Heart left ventricle (tissue), 16 donors: ENCODE measurements at regions not wholly inside any gene's neighbourhood (a gene's known extent, or its start where the extent isn't known, plus 50 kb on each side); places are given as distances from the start of the nearest gene placed in this dataset.
A peak's percentile ranks its signal among the peaks of the same experiment; 100 is the strongest.

Source experiments
- ATAC-seq, 4 donors: fragments of 200-7000 bp; cut with Tn5 transposase; one replicate each; pipeline ENCODE4 v1.9.1; 2020 to 2022; ENCODE audit warnings: moderate library complexity in 4 of 4, mild to moderate bottlenecking in 3 of 4, moderate number of reproducible peaks in 1 of 4
- DNase-seq, 5 donors: peaks; one replicate each; pipeline ENCODE4 v3.0.0-alpha.2; 2020
- H3K27ac ChIP-seq, 12 donors: fragments of 200-600 bp; sonication (generic) in 4 of 12; one replicate each; pipeline versions ENCODE4 v1.5.0 to v1.8.0; 2016 to 2022; ENCODE audit warnings: mild to moderate bottlenecking in 2 of 12
- H3K27me3 ChIP-seq, 9 donors: fragments of 200-600 bp; sonication (generic) in 2 of 9; one replicate each; pipeline versions ENCODE4 v1.5.1 to v1.8.0; 2016 to 2022; ENCODE audit warnings: mild to moderate bottlenecking in 3 of 9
- H3K36me3 ChIP-seq, 9 donors: fragments of 200-600 bp; sonication (generic) in 2 of 9; one replicate each; pipeline versions ENCODE4 v1.5.0 to v1.8.0; 2018 to 2022; ENCODE audit warnings: mild to moderate bottlenecking in 2 of 9
- H3K4me1 ChIP-seq, 12 donors: fragments of 200-600 bp; sonication (generic) in 4 of 12; one replicate each; pipeline versions ENCODE4 v1.5.0 to v1.8.0; 2016 to 2022; ENCODE audit warnings: mild to moderate bottlenecking in 3 of 12
- H3K4me3 ChIP-seq, 12 donors: fragments of 200-600 bp; sonication (generic) in 4 of 12; one replicate each; pipeline versions ENCODE4 v1.5.0 to v1.8.0; 2017 to 2022; ENCODE audit warnings: mild to moderate bottlenecking in 9 of 12, moderate library complexity in 4 of 12
- H3K9me3 ChIP-seq, 12 donors: fragments of 200-600 bp; sonication (generic) in 4 of 12; one replicate each; pipeline versions ENCODE4 v1.5.0 to v1.8.0; 2016 to 2022; ENCODE audit warnings: mild to moderate bottlenecking in 1 of 12
- POLR2A ChIP-seq, 2 donors: fragments of 450-650 bp; IDR thresholded peaks; one replicate each; pipeline ENCODE4 v1.6.1; 2017; ENCODE audit warnings: antibody characterized with exemption in 2 of 2, mild to moderate bottlenecking in 2 of 2, moderate library complexity in 2 of 2
- WGBS, 4 donors: extraction: QIAGEN DNeasy Blood & Tissue Kit in 2 of 4; methylation state at CpG; one replicate each; pipeline versions ENCODE4 v1.1.5 to v1.1.7; 2013 to 2018; 5-methylcytosine and 5-hydroxymethylcytosine counted together
- intact Hi-C, 10 donors: fragments of 100-400 bp; cut with DNase I; formaldehyde crosslinking; loops; one replicate each; pipeline versions ENCODE4 v1.11.1 to v1.14.2; 2022
- TF ChIP-seq, protein P1 (sequence below), 12 donors: fragments of 200-600 bp; sonication (generic) in 4 of 12; IDR thresholded peaks; one replicate each; pipeline versions ENCODE4 v1.5.0 to v1.8.0; 2018 to 2022; ENCODE audit warnings: antibody characterized with exemption in 12 of 12, mild to moderate bottlenecking in 5 of 12
- donor health status: ischemic (EF 13 %, LVEDD 7.1; RV severe dilation, severe dysfunction).
- donor health status: healthy with polysubstance abuse.
- donor health status: DM: no; HTN: yes; CAD: no.
- donor health status: DM: no; HTN: no; CAD: no.
- donor health status: ischemic (EF 25% LVEDD 6.9; RV normal size, moderate dysfunction).
- donor health status: ischemic (EF 25% LVEDD 5.7; RV mildly dilated, moderate dysfunction).
- donor health status: healthy.
- donor health status: DM: yes; HTN: yes; CAD: no.
- donor health status: ischemic (EF 35%, LVEDD 5.7; RV mildly dilated, moderate dysfunction).
- donor health status: nonischemic (EF 11% LVEDD 7.7; RV severe dilation, severe dysfunction).
- donor health status: DM: yes; HTN: yes; CAD: no.
- donor health status: PGD.
- donor health status: ischemic (EF 29% LVEDD 5.4; RV normal size, mild dysfunction).
- donor health status: nonischemic (EF 23%, LVEDD 6.1; RV moderate dilation, normal function).

DNA sequence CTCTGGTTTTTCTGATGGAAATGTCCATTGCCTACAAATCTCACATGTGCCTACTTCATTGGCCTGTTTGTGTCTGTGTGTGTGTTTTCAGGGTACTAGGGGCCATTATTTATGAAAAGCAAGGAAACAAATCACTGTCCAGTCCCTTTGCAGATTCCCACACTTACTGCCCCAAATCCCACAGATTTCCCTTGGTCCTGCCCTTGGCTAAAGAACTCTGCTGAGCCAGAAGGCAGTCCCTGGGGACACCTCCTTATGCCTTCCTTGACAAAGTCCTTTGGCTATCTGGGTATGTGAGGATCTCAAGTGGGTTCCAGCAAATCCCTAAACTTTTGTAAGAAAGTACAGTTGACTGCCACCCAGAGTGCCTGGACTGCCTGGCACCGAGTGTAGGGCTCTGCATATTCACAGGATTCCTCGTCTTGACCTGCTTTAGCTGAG is 388.1 kb downstream of the BCAT1 start:
- Histone ChIP-seq H3K27me3 (peaks cover 0 to 39% (median 4%) of the 10 kb centered on the region in 9 donors), H3K36me3 (no peaks in the 10 kb centered on the region), H3K27ac (peak overlapping the region in 10 of 12 donors; percentile 25 to 83 (median 78)), H3K9me3 (no peaks in the 10 kb centered on the region), H3K4me3 (peak overlapping the region; percentile 47 to 95 (median 72)), H3K4me1 (peaks cover 0 to 27% (median 9%) of the 10 kb centered on the region in 12 donors)
- DNase-seq (peak in 1 of 5 donors; percentile 28), ATAC-seq (peak in 1 of 4 donors; percentile 15)
- intact Hi-C loops, result no loop called here
- 4 to 19% (median 9%) methylated on average over 2 of the region's 2 CpGs for WGBS, 4 donors
- TF ChIP-seq, protein P1, sequence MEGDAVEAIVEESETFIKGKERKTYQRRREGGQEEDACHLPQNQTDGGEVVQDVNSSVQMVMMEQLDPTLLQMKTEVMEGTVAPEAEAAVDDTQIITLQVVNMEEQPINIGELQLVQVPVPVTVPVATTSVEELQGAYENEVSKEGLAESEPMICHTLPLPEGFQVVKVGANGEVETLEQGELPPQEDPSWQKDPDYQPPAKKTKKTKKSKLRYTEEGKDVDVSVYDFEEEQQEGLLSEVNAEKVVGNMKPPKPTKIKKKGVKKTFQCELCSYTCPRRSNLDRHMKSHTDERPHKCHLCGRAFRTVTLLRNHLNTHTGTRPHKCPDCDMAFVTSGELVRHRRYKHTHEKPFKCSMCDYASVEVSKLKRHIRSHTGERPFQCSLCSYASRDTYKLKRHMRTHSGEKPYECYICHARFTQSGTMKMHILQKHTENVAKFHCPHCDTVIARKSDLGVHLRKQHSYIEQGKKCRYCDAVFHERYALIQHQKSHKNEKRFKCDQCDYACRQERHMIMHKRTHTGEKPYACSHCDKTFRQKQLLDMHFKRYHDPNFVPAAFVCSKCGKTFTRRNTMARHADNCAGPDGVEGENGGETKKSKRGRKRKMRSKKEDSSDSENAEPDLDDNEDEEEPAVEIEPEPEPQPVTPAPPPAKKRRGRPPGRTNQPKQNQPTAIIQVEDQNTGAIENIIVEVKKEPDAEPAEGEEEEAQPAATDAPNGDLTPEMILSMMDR (IDR thresholded peaks at IDR 0.05), result no peak
- TF ChIP-seq POLR2A (IDR thresholded peaks at IDR 0.05), result no peak

DNA sequence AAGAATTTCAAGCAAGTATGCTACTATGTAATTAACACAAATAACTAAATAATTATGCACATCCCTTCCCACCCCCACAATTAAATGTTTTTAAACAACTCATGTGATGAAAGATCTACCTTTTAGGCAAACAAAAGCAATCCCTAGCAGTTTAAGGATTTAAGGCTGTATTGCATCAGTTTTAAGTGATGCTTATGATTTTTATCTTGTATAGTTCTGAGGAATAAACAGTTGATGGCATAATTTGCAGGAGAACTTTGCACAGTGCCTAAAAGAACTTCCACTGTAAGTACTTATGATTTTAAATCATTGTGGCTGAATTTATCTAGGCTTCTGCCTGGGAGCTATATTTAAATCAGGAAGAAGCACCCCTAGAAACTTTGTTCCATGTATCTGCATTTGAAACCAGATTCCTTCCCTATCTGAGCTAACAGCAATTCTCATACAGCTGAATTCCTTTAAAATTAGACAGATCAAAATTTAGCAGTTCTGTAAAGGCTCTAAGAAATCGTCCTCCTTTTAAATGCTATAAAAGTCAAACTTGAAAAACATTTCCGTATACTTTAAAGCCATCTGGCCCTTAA is 388.6 kb downstream of the BCAT1 start:
- Histone ChIP-seq H3K9me3 (no peaks in the 10 kb centered on the region), H3K27me3 (peaks cover 0 to 34% (median 4%) of the 10 kb centered on the region in 9 donors), H3K4me3 (peak overlapping the region in 9 of 12 donors; percentile 61 to 95 (median 76)), H3K27ac (peak overlapping the region in 9 of 12 donors; percentile 25 to 83 (median 76)), H3K36me3 (no peaks in the 10 kb centered on the region), H3K4me1 (peaks cover 0 to 27% (median 9%) of the 10 kb centered on the region in 12 donors)
- WGBS, 4 donors, result 13 to 29% (median 21%) methylated on average over 2 of the region's 2 CpGs
- intact Hi-C loops, result no loop called here
- TF ChIP-seq, protein P1 (IDR thresholded peaks at IDR 0.05), result no peak
- TF ChIP-seq POLR2A (IDR thresholded peaks at IDR 0.05), result no peak
- ATAC-seq, result no peak
- DNase-seq, result no peak

DNA sequence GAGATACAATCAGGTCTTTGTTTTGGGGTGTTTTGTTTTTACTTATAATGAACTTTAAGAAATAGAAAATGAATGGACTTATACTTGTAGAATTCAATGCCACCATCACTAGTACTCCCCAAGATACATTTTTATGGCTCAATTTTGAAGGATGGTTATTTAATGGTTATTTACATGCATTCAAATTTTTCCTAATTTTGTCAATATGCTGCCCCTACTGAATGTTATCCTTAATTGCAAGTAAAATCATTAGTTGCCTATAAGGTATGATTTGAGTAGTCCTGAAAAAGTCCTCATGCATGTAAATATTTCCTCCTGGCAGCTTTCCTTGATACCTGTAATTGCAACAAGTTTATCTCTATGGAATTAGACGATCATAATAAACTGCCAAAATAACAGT is 391.2 kb downstream of the BCAT1 start:
- H3K9me3 ChIP-seq, result no peaks in the 10 kb centered on the region
- H3K36me3 ChIP-seq, result no peaks in the 10 kb centered on the region
- no peak overlapping the region for H3K27ac ChIP-seq
- peaks cover 0 to 20% (median 8%) of the 10 kb centered on the region in 12 donors for H3K4me1 ChIP-seq
- DNase-seq (no peak), ATAC-seq (no peak)
- 88 to 97% (median 92%) methylated on average over 1 of the region's 1 CpG for WGBS, 4 donors
- intact Hi-C loops, result no loop called here
- no peak for TF ChIP-seq POLR2A (IDR thresholded peaks at IDR 0.05)
- TF ChIP-seq, protein P1 (IDR thresholded peaks at IDR 0.05), result no peak
- peaks cover 0 to 16% (median 4%) of the 10 kb centered on the region in 9 donors for H3K27me3 ChIP-seq
- H3K4me3 ChIP-seq, result no peak overlapping the region

DNA sequence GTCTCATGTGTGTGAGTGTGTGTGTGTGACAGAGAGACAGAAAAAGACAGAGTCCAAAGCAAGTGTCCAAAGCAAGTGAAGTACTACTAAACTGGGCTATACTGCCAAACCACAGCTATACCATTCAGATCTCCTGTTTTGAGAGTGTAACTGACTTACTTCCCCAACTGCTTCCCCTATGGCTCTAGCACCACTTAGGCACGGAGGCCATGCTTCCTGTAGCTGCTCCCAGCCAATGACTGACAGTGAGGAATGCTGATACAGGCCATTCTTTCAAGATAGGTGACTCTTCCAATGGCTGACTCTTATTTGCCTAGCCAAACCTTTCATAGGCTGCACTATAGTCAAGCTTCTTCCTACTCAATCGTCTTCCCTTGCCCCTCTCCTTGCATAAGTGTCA is 393.2 kb downstream of the BCAT1 start:
- 66 to 82% (median 73%) methylated on average over 2 of the region's 2 CpGs for WGBS, 4 donors

More for the DNA sequence above, 393.2 kb downstream of the BCAT1 start:
- Histone ChIP-seq H3K27ac (no peak overlapping the region), H3K36me3 (no peaks in the 10 kb centered on the region), H3K27me3 (peaks cover 0 to 3% (median 0%) of the 10 kb centered on the region in 9 donors), H3K4me3 (no peak overlapping the region), H3K9me3 (no peaks in the 10 kb centered on the region), H3K4me1 (peaks cover 0 to 17% (median 2%) of the 10 kb centered on the region in 12 donors)
- TF ChIP-seq, protein P1 (IDR thresholded peaks at IDR 0.05), result no peak
- no peak for TF ChIP-seq POLR2A (IDR thresholded peaks at IDR 0.05)
- ATAC-seq, result no peak
- intact Hi-C loops, result no loop called here
- no peak for DNase-seq
